ENCODE measurements at regions not wholly inside any gene's neighbourhood (a gene's known extent, or its start where the extent isn't known, plus 50 kb on each side); places are given as distances from the start of the nearest gene placed in this dataset.

- no peak overlapping the region for H3K27ac ChIP-seq
Measured at GRCh38 chr3:38907426-38907825, 91.4 kb upstream of the SCN10A start.

GRCh38 chr3:38890426-38890825 lies 74.4 kb upstream of the SCN10A start:
- no peak overlapping the region for H3K4me3 ChIP-seq
- no peak overlapping the region for H3K27ac ChIP-seq
- no peaks in the 10 kb centered on the region for H3K27me3 ChIP-seq (replicated peaks; ENCODE audit: insufficient read depth)
- no peaks in the 10 kb centered on the region for H3K4me1 ChIP-seq (ENCODE audit: control insufficient read depth in 1 of 2, low read depth in 2 of 2)
- no peaks in the 10 kb centered on the region for H3K36me3 ChIP-seq
- ATAC-seq (ENCODE audit: insufficient number of reproducible peaks, low FRiP score, low read depth), result no peak
- DNase-seq (ENCODE audit: low spot score), result no peak
- H3K9me3 ChIP-seq, result no peaks in the 10 kb centered on the region
- TF ChIP-seq CTCF (IDR thresholded peaks at IDR 0.05), result no peak

More at GRCh38 chr3:38907426-38907825, 91.4 kb upstream of the SCN10A start:
- no peaks in the 10 kb centered on the region for H3K4me1 ChIP-seq (ENCODE audit: control insufficient read depth in 1 of 2, low read depth in 2 of 2)
- no peak overlapping the region for H3K4me3 ChIP-seq
- no peaks in the 10 kb centered on the region for H3K9me3 ChIP-seq
- no peaks in the 10 kb centered on the region for H3K36me3 ChIP-seq
- DNase-seq (ENCODE audit: low spot score) (no peak), ATAC-seq (ENCODE audit: insufficient number of reproducible peaks, low FRiP score, low read depth) (no peak)
- no peak for TF ChIP-seq CTCF (IDR thresholded peaks at IDR 0.05)
- no peaks in the 10 kb centered on the region for H3K27me3 ChIP-seq (replicated peaks; ENCODE audit: insufficient read depth)

- Histone ChIP-seq H3K9me3 (no peaks in the 10 kb centered on the region), H3K27ac (no peak overlapping the region), H3K27me3 (replicated peaks; ENCODE audit: insufficient read depth) (no peaks in the 10 kb centered on the region), H3K36me3 (no peaks in the 10 kb centered on the region), H3K4me1 (ENCODE audit: control insufficient read depth in 1 of 2, low read depth in 2 of 2) (no peaks in the 10 kb centered on the region), H3K4me3 (no peak overlapping the region)
- TF ChIP-seq CTCF (IDR thresholded peaks at IDR 0.05), result no peak
- ATAC-seq (ENCODE audit: insufficient number of reproducible peaks, low FRiP score, low read depth), result no peak
- DNase-seq (ENCODE audit: low spot score), result no peak
Measured at GRCh38 chr3:38878646-38879045, 62.6 kb upstream of the SCN10A start.

All from thoracic aorta (tissue), 2 donors.